Kidney (tissue), 13 donors: ENCODE measurements at regions not wholly inside any gene's neighbourhood (a gene's known extent, or its start where the extent isn't known, plus 50 kb on each side); places are given as distances from the start of the nearest gene placed in this dataset.

Experiments used
- DNase-seq, 5 donors: peaks; one replicate each; pipeline ENCODE4 v3.0.0-alpha.2; 2013 to 2020
- FAIRE-seq: peaks from 2 replicates; lab custom pipeline; 2012; peaks lifted over from hg19 to GRCh38; lab: Jason Lieb, UNC
- H3K27ac ChIP-seq, 2 donors: one replicate each; pipeline ENCODE4 v1.7.0; 2013; ENCODE audit warnings: low read depth in 2 of 2, low read length in 2 of 2, inconsistent platforms in 1 of 2
- H3K27me3 ChIP-seq: one replicate; pipeline ENCODE4 v1.7.1; 2013; ENCODE audit warnings: low read length, inconsistent platforms; ENCODE audit not compliant: control insufficient read depth, insufficient read depth
- H3K36me3 ChIP-seq, 3 donors: one replicate each; pipeline versions ENCODE4 v1.7.0 to v1.7.1; 2013; ENCODE audit warnings: low read length in 3 of 3, control low read depth in 1 of 3, inconsistent platforms in 1 of 3; ENCODE audit not compliant: insufficient read depth in 3 of 3, control insufficient read depth in 2 of 3
- H3K4me1 ChIP-seq, 3 donors: one replicate each; pipeline versions ENCODE4 v1.7.0 to v1.7.1; 2013; ENCODE audit warnings: low read length in 3 of 3, inconsistent platforms in 1 of 3, low read depth in 1 of 3; ENCODE audit not compliant: control insufficient read depth in 2 of 3, insufficient read depth in 2 of 3
- H3K4me3 ChIP-seq, 3 donors: one replicate each; pipeline versions ENCODE4 v1.7.0 to v1.8.1; 2013; ENCODE audit warnings: low read length in 3 of 3, control low read depth in 1 of 3, inconsistent platforms in 1 of 3
- H3K9ac ChIP-seq, 3 donors: one replicate each; pipeline versions ENCODE4 v1.7.0 to v1.7.1; 2013; ENCODE audit warnings: low read length in 3 of 3, control low read depth in 1 of 3, inconsistent platforms in 1 of 3
- H3K9me3 ChIP-seq, 3 donors: one replicate each; pipeline versions ENCODE4 v1.7.0 to v1.7.1; 2013; ENCODE audit warnings: low read length in 3 of 3, control low read depth in 1 of 3, inconsistent platforms in 1 of 3; ENCODE audit not compliant: control insufficient read depth in 2 of 3, insufficient read depth in 1 of 3
- intact Hi-C: fragments of 100-400 bp; cut with DNase I; formaldehyde crosslinking; loops from one replicate; pipeline ENCODE4 v1.11.1; 2022
- TF ChIP-seq, protein P1 (sequence below): IDR thresholded peaks from 3 replicates; pipeline ENCODE4 v1.5.1; 2012; ENCODE audit warnings: mild to moderate bottlenecking, moderate library complexity, borderline replicate concordance; ENCODE audit not compliant: insufficient read depth; ENCODE audit errors: extremely low read depth
- donor health status: control.
- donor health status: control.
- donor health status: control.
- donor health status: control.
- donor health status: control.
- donor health status: DM: yes; HTN: yes; CAD: no.
- donor health status: Normal renal cell carcinoma (clear cell type).

DNA sequence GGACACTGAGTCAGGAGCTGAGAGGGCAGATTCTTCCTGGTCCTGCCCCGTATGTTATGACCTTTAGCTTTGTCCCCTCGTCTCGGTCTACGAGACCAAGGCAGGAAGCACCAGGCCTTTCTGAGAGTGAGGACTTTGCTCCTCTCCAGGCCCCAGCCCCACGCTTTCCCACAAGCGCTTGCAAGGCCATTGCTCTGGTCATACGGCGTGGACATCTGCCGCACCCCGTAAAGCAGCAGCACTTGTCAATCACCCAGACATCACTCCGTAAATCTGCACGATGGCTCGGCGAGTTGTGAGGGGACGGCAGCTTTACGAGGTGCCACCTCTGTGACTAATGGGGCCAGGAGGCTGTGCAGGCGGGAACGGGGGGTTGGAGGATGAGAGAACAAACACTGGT lies 100.8 kb upstream of the TWIST2 start:
- Histone ChIP-seq H3K36me3 (peaks cover 0 to 4% (median 0%) of the 10 kb centered on the region in 3 donors), H3K9me3 (peaks cover 0 to 6% (median 2%) of the 10 kb centered on the region in 3 donors), H3K4me3 (no peak overlapping the region), H3K27me3 (no peaks in the 10 kb centered on the region), H3K4me1 (no peaks in the 10 kb centered on the region), H3K27ac (no peak overlapping the region), H3K9ac (no peak overlapping the region)
- DNase-seq (no peak), FAIRE-seq (no peak)
- intact Hi-C loops, result no loop called here
- TF ChIP-seq, protein P1, sequence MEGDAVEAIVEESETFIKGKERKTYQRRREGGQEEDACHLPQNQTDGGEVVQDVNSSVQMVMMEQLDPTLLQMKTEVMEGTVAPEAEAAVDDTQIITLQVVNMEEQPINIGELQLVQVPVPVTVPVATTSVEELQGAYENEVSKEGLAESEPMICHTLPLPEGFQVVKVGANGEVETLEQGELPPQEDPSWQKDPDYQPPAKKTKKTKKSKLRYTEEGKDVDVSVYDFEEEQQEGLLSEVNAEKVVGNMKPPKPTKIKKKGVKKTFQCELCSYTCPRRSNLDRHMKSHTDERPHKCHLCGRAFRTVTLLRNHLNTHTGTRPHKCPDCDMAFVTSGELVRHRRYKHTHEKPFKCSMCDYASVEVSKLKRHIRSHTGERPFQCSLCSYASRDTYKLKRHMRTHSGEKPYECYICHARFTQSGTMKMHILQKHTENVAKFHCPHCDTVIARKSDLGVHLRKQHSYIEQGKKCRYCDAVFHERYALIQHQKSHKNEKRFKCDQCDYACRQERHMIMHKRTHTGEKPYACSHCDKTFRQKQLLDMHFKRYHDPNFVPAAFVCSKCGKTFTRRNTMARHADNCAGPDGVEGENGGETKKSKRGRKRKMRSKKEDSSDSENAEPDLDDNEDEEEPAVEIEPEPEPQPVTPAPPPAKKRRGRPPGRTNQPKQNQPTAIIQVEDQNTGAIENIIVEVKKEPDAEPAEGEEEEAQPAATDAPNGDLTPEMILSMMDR, result no peak

DNA sequence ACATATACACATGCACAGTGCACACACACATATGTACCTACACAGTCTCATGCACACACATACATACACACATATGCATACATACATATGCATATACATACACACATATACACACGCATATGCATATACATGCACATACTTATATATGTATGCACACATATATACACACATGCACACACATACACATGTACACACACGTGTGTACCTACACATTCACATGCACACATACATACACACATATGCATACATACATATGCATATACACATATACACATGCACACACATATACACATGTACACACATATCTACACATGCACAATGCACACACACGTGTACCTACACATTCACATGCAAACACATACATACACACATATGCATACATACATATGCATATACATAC lies 100.3 kb upstream of the TWIST2 start:
- Histone ChIP-seq H3K27ac (no peak overlapping the region), H3K27me3 (no peaks in the 10 kb centered on the region), H3K36me3 (peaks cover 0 to 4% (median 0%) of the 10 kb centered on the region in 3 donors), H3K9me3 (peaks cover 0 to 6% (median 2%) of the 10 kb centered on the region in 3 donors), H3K4me1 (no peaks in the 10 kb centered on the region), H3K4me3 (no peak overlapping the region), H3K9ac (no peak overlapping the region)
- intact Hi-C loops, result no loop called here
- FAIRE-seq, result no peak
- TF ChIP-seq, protein P1, result no peak
- DNase-seq, result no peak

DNA sequence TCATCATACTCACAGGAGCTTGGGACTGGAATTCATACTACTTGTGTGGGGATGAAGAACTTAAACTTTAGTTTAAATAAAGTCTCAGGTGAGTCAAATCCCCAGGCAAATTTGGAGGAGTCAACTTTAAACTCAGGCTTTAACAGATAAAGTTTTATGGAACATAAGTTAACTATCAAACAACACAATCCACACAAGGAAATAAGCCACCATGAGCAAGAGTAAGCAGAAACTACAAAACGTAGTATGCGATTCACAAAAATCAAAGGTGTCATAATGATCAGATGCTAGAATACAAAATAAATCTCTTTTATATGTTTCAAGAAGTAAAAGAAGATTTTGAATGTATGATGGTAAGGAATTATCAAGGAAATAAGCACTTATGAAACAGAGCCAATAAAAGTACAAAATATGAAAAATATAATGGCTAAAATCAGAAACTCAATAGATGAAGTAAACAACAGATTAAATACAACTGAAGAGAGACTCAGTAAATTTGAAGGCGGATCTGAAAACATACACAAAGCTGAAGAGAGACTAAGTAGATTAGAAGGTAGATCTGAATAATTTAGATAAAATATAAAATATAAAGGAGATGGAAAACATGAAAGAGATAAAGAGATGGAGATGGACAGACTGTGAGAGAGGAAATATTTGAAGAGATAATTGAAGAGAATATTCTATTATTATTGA lies 97.5 kb upstream of the TWIST2 start:
- no peak overlapping the region for H3K9ac ChIP-seq
- peaks cover 0 to 6% (median 2%) of the 10 kb centered on the region in 3 donors for H3K9me3 ChIP-seq
- H3K4me3 ChIP-seq, result no peak overlapping the region
- H3K27ac ChIP-seq, result no peak overlapping the region
- H3K36me3 ChIP-seq, result peaks cover 0 to 4% (median 0%) of the 10 kb centered on the region in 3 donors
- FAIRE-seq (no peak), DNase-seq (no peak)
- H3K4me1 ChIP-seq, result no peaks in the 10 kb centered on the region
- intact Hi-C loops, result no loop called here
- TF ChIP-seq, protein P1, result no peak
- no peaks in the 10 kb centered on the region for H3K27me3 ChIP-seq

DNA sequence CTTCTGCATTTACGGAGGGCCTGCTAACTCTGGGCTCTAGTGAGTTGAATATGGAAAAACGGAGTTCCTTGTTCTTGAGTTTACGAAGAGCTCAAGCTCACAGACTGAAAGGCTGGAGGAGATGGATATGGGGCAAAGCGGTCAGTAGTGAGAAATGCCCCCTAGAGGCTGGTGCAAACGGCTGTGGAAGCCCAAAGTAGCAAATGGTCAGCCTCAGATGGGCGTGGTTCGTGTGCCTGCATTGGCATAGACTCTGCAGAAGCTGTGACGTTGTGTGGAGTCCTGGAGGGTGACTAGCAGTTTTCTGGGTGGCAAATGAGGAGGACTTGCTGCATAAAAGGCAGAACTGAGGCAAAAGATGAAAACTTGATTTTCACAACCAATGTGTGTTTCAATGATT lies 93.6 kb upstream of the TWIST2 start:
- Histone ChIP-seq H3K9me3 (peaks cover 0 to 6% (median 0%) of the 10 kb centered on the region in 3 donors), H3K27me3 (no peaks in the 10 kb centered on the region), H3K27ac (no peak overlapping the region), H3K9ac (no peak overlapping the region), H3K4me1 (no peaks in the 10 kb centered on the region), H3K4me3 (no peak overlapping the region), H3K36me3 (no peaks in the 10 kb centered on the region)
- DNase-seq (no peak), FAIRE-seq (no peak)
- TF ChIP-seq, protein P1, result no peak
- intact Hi-C loops, result no loop called here
